HepG2 (cell line): ENCODE measurements at regions not wholly inside any gene's neighbourhood (a gene's known extent, or its start where the extent isn't known, plus 50 kb on each side); places are given as distances from the start of the nearest gene placed in this dataset.

Experiments used
- CERS6 ChIP-seq: sonication (generic); formaldehyde crosslinking; IDR thresholded peaks from 2 replicates; pipeline ENCODE4 v1.5.0; 2020; ENCODE audit warnings: missing genetic modification reagents
- E2F5 ChIP-seq: sonication (generic); formaldehyde crosslinking; conservative IDR thresholded peaks from 2 replicates; pipeline ENCODE4 v1.4.0; 2020; ENCODE audit warnings: missing genetic modification reagents
- HMGA1 ChIP-seq: sonication (generic); formaldehyde crosslinking; conservative IDR thresholded peaks from 2 replicates; pipeline ENCODE4 v1.4.0; 2020; ENCODE audit warnings: missing genetic modification reagents
- KDM2A ChIP-seq: sonication (generic); formaldehyde crosslinking; IDR thresholded peaks from 2 replicates; pipeline ENCODE4 v1.4.0; 2020; ENCODE audit warnings: low read depth, missing genetic modification reagents, borderline replicate concordance
- NR2F1 ChIP-seq, 2 experiments: fragments of 450-650 bp in 1 of 2; formaldehyde crosslinking in 1 of 2; IDR thresholded peaks; 2 replicates each; pipeline versions ENCODE4 v1.5.0 to v1.6.1; 2016 to 2020; ENCODE audit warnings: mild to moderate bottlenecking in 1 of 2, missing compliant biosample characterization in 1 of 2, missing genetic modification reagents in 1 of 2, moderate library complexity in 1 of 2
- TF ChIP-seq, protein P1 (sequence below), 2 experiments: sonication (generic) in 1 of 2; formaldehyde crosslinking in 1 of 2; IDR thresholded peaks; 2 replicates each; pipeline versions ENCODE4 v1.6.1 to v1.9.0; 2014 to 2022; ENCODE audit warnings: antibody characterized with exemption in 1 of 2, borderline replicate concordance in 1 of 2, inconsistent platforms in 1 of 2, low read depth in 1 of 2, missing genetic modification reagents in 1 of 2
- TF ChIP-seq, protein P2 (sequence below): IDR thresholded peaks from 2 replicates; pipeline ENCODE4 v1.6.1; 2016; ENCODE audit warnings: missing genetic modification reagents, missing compliant biosample characterization

GRCh38 chr10:10094691-10095090 lies 923.0 kb upstream of the CELF2 start (continued):
- TF ChIP-seq, protein P1, sequence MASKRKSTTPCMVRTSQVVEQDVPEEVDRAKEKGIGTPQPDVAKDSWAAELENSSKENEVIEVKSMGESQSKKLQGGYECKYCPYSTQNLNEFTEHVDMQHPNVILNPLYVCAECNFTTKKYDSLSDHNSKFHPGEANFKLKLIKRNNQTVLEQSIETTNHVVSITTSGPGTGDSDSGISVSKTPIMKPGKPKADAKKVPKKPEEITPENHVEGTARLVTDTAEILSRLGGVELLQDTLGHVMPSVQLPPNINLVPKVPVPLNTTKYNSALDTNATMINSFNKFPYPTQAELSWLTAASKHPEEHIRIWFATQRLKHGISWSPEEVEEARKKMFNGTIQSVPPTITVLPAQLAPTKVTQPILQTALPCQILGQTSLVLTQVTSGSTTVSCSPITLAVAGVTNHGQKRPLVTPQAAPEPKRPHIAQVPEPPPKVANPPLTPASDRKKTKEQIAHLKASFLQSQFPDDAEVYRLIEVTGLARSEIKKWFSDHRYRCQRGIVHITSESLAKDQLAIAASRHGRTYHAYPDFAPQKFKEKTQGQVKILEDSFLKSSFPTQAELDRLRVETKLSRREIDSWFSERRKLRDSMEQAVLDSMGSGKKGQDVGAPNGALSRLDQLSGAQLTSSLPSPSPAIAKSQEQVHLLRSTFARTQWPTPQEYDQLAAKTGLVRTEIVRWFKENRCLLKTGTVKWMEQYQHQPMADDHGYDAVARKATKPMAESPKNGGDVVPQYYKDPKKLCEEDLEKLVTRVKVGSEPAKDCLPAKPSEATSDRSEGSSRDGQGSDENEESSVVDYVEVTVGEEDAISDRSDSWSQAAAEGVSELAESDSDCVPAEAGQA (IDR thresholded peaks at IDR 0.05; ENCODE audit: low read depth): no peak
- TF ChIP-seq, protein P1 (CRISPR knock-in tag; IDR thresholded peaks at IDR 0.05; ENCODE audit: borderline replicate concordance): no peak
- no peak for TF ChIP-seq HMGA1 (CRISPR knock-in tag)
- TF ChIP-seq, protein P2, sequence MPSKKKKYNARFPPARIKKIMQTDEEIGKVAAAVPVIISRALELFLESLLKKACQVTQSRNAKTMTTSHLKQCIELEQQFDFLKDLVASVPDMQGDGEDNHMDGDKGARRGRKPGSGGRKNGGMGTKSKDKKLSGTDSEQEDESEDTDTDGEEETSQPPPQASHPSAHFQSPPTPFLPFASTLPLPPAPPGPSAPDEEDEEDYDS (CRISPR knock-in tag): no peak
- no peak for TF ChIP-seq CERS6 (CRISPR knock-in tag)
- no peak for TF ChIP-seq E2F5 (CRISPR knock-in tag)
- no peak for TF ChIP-seq NR2F1 (CRISPR knock-in tag; IDR thresholded peaks at IDR 0.05)
- TF ChIP-seq KDM2A (CRISPR knock-in tag): no peak
